Hypothalamus (tissue), 51 donors: ENCODE measurements at regions not wholly inside any gene's neighbourhood (a gene's known extent, or its start where the extent isn't known, plus 50 kb on each side); places are given as distances from the start of the nearest gene placed in this dataset.
"Not testable (repeated sequence)": the region's sequence is repeated elsewhere in the genome, so short reads cannot be mapped to it uniquely, and the experiment has no call there.

Experiments used
- DNase-seq, 51 donors: peaks; one replicate each; lab custom pipeline; 2025; lab: John Stamatoyannopoulos, UW

GRCh38 chr12:114506651-114507050, 100.7 kb upstream of the TBX5 start:
- no peak for DNase-seq

- DNase-seq = no peak
These were observed 98.4 kb upstream of the TBX5 start for GRCh38 chr12:114504311-114504710.

- no peak for DNase-seq
These were observed 95.5 kb upstream of the TBX5 start for GRCh38 chr12:114501474-114501807.

DNA sequence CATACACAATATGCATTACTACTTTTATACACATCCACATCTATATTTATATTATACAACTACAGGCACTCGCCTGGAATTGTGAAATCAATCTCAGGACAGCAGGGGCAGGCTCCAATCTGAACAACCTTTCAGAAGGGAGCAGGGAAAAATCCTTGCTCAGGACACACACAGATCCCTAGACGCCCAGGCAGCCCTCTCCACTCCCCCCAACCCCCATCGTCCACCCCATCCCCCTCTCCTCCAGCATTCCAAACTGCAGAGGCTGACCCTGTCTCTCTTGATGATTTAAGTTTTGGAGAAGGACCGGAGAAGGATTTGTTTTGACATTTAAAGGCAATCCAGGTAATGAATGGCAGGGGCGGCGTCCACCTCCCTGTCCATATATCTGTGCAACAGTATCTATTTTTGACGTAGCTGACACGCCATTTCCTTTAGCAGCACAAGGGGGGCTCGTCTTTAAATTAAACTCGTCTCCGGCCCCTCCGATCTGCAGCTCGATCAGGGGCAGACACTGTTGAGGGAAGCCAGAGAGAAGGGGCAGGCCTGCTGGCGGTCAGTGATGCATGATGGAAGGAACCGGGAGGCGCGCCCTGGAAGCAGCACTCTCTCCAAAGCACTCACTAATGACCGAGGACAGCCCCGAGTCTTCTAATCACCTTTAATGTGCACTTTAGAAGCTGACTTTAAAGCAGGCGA, 95.0 kb upstream of the TBX5 start:
- no peak for DNase-seq

GRCh38 chr12:114500131-114500530, 94.2 kb upstream of the TBX5 start:
- DNase-seq = no peak

DNA sequence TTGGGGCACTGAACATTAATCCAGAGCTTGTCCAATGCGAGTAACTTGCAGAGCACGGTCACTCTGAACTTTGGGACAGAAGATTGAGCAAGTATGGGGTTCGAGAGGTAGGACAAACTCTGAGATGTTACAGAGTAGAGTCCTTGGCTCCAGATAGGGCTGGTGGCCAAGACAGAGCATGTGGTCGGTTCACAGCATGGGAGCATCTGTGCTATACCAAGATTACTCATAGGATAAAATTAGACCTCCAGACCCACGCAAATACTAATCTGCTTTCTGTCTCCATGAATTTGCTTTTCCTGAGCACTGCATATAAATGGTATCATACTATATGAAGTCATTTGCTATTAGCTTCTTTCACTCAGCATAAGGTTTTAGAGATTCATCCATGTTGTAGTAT, 93.4 kb upstream of the TBX5 start:
- no peak for DNase-seq

DNA sequence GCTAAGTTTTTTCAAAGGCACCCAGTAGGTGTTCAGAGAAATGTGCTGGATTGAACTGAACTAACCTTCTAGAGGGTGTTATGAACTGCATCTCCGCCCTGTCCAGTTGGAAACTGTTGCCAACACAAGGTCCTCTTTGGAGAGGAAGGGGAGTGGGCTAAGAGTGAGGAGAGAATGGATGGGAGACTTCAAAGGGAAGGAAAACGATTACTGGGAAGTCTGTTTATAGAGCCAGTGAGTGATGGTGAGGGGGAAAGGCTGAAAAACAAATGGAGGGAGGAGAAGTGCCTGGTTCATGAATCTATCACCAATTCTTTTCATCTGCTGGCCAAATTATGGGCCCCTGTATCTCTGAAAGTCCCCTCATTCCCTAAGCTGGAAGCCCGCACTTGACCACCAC, 86.0 kb upstream of the TBX5 start:
- no peak for DNase-seq

- DNase-seq = not testable (repeated sequence)
These were observed 79.0 kb upstream of the TBX5 start for GRCh38 chr12:114484822-114485459.

- DNase-seq = no peak
These were observed 78.1 kb upstream of the TBX5 start for GRCh38 chr12:114483996-114484395.

- DNase-seq = peak in 1 of 51 donors; percentile 0
These were observed 75.2 kb upstream of the TBX5 start for GRCh38 chr12:114481200-114481535.

DNA sequence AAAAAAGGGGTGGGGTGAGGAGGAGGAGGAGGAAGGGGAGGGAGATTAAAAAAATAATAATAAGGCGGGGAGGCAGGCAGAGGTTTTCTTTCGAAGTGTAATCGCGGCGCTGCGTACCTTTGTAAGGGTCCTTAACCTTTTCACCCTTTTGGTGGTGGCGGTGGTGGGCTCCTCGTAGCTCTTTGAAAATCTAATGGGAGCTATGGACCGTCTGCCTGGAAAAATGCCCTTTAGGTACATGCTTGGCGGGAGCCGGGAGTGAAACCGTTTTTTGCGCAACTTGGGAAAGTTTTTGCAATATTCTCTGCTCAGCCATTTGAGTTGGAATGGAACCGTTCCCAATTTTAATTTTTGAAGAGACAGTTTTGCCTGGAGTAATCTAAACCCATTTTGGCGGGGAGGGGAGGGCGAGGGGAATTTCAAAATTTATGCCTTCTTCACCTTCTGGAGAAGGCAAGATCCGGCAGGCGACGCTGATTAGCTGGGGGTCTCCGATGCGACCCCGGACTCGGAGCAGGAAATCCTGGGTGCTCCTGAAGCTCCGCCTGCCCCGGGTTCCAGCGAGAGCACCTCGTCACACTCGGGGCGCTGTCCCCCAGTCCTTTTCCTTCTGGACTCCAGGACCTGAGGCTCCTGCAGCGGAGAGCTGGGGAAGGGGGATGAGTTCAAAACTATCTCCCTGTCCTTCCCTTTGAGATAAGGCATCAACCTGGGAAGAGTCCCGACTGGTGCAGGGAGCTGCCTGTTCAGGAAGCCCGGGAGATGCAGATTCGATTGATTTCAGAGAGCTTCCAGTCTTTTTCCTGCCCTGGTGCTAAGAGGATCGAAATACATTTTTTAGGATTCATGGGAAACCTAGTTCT, 74.6 kb upstream of the TBX5 start:
- no peak for DNase-seq

DNA sequence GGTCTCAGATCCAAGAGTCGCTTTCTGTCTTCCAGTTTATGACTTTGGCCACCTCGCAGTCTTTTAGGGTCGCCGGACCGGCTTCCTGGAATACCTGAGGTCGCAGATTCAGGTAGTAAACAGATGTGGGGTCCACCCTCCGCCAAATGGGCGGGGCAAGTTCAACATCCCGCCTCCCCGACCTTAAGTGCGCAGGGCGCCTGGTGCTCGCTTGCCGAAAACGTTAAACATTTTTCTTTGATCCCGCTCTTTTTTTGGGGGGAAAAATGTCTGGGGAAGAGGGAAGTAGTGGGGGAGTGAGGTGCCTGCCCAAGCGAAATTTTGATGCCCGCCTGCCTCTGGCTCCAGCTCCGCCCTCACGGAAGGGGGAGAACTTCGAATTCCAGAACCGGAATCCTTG, 73.9 kb upstream of the TBX5 start:
- DNase-seq = no peak

- no peak for DNase-seq
These were observed 72.9 kb upstream of the TBX5 start for GRCh38 chr12:114478865-114479264.

DNA sequence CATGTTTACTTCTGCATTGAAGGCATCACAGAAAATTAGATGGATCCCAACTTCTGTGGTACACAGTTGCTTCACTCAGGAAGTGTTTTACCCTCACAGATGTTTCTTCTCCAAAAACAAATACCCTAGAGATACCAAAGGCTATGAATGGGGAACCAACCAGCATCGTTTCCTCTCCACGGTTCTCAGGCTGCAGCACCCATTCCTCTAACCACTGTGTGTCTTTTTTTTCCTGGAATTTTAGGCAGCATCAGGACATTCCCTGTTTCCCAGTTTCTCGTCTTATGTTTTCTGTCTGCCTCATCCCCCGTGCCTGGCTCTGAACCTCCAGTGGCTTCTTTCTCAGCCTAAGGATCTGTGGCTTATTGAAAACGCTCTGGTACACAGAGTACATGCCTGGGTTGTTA, 72.0 kb upstream of the TBX5 start:
- no peak for DNase-seq

DNA sequence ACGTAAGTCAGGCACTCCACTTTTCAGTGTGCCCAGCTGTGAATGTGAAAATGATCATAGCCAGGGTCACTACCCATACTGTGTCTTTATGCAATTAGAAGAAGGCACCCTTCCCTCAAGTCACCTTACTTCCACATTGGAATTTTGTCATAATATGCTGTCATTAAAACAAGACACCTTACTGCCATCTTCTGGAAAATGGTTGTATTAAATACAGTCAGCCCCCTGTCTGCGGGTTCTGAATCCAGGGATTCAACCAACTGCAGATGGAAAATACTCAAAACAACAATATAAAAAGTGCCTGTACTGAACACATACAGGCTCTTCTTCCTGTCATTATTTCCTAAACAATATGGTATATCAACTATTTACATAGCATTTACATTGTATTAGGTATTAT, 70.2 kb upstream of the TBX5 start:
- DNase-seq = no peak

DNA sequence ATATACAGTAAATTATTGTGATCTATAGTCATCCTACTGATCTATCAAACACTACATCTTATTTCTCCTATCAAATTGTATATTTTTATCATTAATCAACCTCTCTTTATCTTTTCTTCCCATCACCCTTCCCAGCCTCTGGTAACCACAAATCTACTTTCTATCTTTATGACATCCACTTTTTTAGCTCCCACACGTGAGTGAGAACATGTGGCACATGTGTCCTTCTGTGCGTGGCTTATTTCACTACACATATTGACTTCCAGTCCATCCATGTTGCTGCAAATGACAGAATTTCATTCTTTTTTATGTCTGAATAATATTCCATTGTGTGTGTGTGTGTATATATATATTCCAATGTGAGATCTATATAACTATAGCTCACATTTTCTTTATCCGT, 67.8 kb upstream of the TBX5 start:
- DNase-seq = no peak

- DNase-seq = no peak
These were observed 67.1 kb upstream of the TBX5 start for GRCh38 chr12:114473018-114473417.

- no peak for DNase-seq
These were observed 51.7 kb upstream of the TBX5 start for GRCh38 chr12:114457620-114458019.
